ENCODE measurements at regions not wholly inside any gene's neighbourhood (a gene's known extent, or its start where the extent isn't known, plus 50 kb on each side); places are given as distances from the start of the nearest gene placed in this dataset.
"Not testable (repeated sequence)": the region's sequence is repeated elsewhere in the genome, so short reads cannot be mapped to it uniquely, and the experiment has no call there.

- H3K27me3 ChIP-seq: no peaks in the 10 kb centered on the region
- H3K4me1 ChIP-seq (ENCODE audit: insufficient read depth): no peaks in the 10 kb centered on the region
- TF ChIP-seq, protein P1, sequence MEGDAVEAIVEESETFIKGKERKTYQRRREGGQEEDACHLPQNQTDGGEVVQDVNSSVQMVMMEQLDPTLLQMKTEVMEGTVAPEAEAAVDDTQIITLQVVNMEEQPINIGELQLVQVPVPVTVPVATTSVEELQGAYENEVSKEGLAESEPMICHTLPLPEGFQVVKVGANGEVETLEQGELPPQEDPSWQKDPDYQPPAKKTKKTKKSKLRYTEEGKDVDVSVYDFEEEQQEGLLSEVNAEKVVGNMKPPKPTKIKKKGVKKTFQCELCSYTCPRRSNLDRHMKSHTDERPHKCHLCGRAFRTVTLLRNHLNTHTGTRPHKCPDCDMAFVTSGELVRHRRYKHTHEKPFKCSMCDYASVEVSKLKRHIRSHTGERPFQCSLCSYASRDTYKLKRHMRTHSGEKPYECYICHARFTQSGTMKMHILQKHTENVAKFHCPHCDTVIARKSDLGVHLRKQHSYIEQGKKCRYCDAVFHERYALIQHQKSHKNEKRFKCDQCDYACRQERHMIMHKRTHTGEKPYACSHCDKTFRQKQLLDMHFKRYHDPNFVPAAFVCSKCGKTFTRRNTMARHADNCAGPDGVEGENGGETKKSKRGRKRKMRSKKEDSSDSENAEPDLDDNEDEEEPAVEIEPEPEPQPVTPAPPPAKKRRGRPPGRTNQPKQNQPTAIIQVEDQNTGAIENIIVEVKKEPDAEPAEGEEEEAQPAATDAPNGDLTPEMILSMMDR (IDR thresholded peaks at IDR 0.05): no peak
- TF ChIP-seq POLR2A (IDR thresholded peaks at IDR 0.05): no peak
- no peak for TF ChIP-seq EP300 (IDR thresholded peaks at IDR 0.05)
- H3K9me3 ChIP-seq: no peaks in the 10 kb centered on the region
- 76 to 92% (median 86%) methylated on average over 2 of the region's 2 CpGs for WGBS, 3 donors
- no peak overlapping the region for H3K27ac ChIP-seq
- H3K4me3 ChIP-seq: no peak overlapping the region
- intact Hi-C loops (cut with DNase I): no loop called here
- DNase-seq: no peak
- no peaks in the 10 kb centered on the region for H3K36me3 ChIP-seq
These were observed 159.5 kb downstream of the RPLP1 start for GRCh38 chr15:69612112-69612511.

DNA sequence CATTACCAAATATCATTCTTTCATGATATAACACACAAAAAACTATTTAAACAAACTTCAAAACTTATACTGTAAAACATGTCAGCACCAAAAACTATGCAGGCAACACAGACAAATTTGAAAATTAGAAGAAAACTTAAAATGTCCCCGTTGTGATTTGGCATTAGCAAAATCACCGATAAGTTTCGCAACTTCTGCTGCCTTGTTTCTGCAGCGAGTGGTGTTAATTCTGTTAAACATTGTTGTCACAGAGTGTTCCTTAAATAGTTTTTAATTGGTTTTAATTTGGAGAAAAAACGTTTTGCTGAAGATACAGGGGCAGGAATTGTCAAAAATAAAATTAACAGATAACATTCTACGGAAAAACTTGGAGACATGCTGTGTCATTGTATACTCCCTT lies 160.6 kb downstream of the RPLP1 start:
- 55 to 73% (median 59%) methylated on average over 6 of the region's 6 CpGs for WGBS, 3 donors
- intact Hi-C loops (cut with DNase I): no loop called here
- no peak overlapping the region for H3K27ac ChIP-seq

GRCh38 chr15:69613988-69614387 lies 161.4 kb downstream of the RPLP1 start:
- Histone ChIP-seq H3K9me3 (no peaks in the 10 kb centered on the region), H3K27ac (no peak overlapping the region), H3K4me3 (no peak overlapping the region), H3K4me1 (ENCODE audit: insufficient read depth) (no peaks in the 10 kb centered on the region), H3K27me3 (no peaks in the 10 kb centered on the region), H3K36me3 (no peaks in the 10 kb centered on the region)
- intact Hi-C loops (cut with DNase I): no loop called here
- 86 to 96% (median 95%) methylated on average over 2 of the region's 2 CpGs for WGBS, 3 donors
- no peak for DNase-seq
- TF ChIP-seq EP300 (IDR thresholded peaks at IDR 0.05) (no peak), POLR2A (IDR thresholded peaks at IDR 0.05) (no peak)
- TF ChIP-seq, protein P1 (IDR thresholded peaks at IDR 0.05): no peak

More for the DNA sequence above, 160.6 kb downstream of the RPLP1 start:
- Histone ChIP-seq H3K27me3 (no peaks in the 10 kb centered on the region), H3K4me1 (ENCODE audit: insufficient read depth) (no peaks in the 10 kb centered on the region), H3K36me3 (no peaks in the 10 kb centered on the region), H3K4me3 (no peak overlapping the region), H3K9me3 (no peaks in the 10 kb centered on the region)
- TF ChIP-seq, protein P1 (IDR thresholded peaks at IDR 0.05): no peak
- TF ChIP-seq EP300 (IDR thresholded peaks at IDR 0.05) (no peak), POLR2A (IDR thresholded peaks at IDR 0.05) (no peak)
- DNase-seq: no peak

DNA sequence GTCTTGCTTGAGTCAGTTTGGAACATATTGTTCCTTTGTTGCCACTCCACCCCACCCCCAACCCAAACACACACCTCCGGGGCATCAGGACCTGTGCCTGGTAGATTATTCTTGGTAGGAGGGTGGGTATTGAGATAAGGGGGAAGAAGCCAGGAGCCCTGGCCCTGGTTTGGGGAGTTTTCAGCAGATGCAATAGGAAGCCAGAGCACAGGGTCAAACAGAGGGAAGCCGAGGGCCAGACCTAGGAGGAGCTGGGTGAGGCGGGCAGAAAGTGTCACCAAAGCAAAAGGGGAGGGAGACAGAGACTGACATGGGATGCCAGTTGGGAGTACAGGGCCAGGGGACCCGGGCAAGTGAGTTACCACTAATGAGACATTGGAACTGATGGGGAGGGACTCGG lies 163.1 kb downstream of the RPLP1 start:
- WGBS, 3 donors: 78 to 91% (median 86%) methylated on average over 5 of the region's 5 CpGs
- Histone ChIP-seq H3K36me3 (no peaks in the 10 kb centered on the region), H3K4me3 (no peak overlapping the region), H3K9me3 (no peaks in the 10 kb centered on the region), H3K27me3 (no peaks in the 10 kb centered on the region), H3K4me1 (ENCODE audit: insufficient read depth) (no peaks in the 10 kb centered on the region), H3K27ac (no peak overlapping the region)
- intact Hi-C loops (cut with DNase I): no loop called here
- no peak for DNase-seq
- TF ChIP-seq, protein P1 (IDR thresholded peaks at IDR 0.05): no peak
- no peak for TF ChIP-seq EP300 (IDR thresholded peaks at IDR 0.05)
- no peak for TF ChIP-seq POLR2A (IDR thresholded peaks at IDR 0.05)

DNA sequence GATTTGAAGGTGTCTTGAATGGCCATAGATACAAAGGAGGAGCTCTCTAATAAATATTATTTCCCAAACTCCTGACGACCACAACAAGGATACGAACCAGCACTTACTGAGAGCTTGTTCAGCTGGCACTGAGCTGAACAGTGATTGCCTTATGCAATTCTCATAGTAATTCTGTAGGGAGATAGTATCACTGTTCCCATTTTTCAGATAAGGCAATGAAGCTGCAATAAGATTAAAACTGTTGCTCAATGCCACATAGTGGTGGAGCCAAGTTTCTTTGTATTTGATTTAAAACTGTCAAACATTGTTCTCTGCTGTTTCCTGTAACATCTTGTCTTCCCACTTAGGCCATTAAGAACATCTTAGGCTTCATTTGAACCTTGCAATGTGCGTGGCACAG lies 163.9 kb downstream of the RPLP1 start:
- no peak overlapping the region for H3K27ac ChIP-seq
- DNase-seq: no peak

GRCh38 chr15:69617144-69617543 lies 164.5 kb downstream of the RPLP1 start:
- H3K9me3 ChIP-seq; DNase-seq; H3K4me3 ChIP-seq; H3K27me3 ChIP-seq; H3K4me1 ChIP-seq (ENCODE audit: insufficient read depth); intact Hi-C loops (cut with DNase I); H3K36me3 ChIP-seq; H3K27ac ChIP-seq: not testable (repeated sequence)
- WGBS, 3 donors: 87 to 97% (median 95%) methylated on average over 3 to 4 of the region's 4 CpGs

More for the DNA sequence above, 163.9 kb downstream of the RPLP1 start:
- intact Hi-C loops (cut with DNase I): no loop called here
- no peak overlapping the region for H3K4me3 ChIP-seq
- TF ChIP-seq POLR2A (IDR thresholded peaks at IDR 0.05): no peak
- TF ChIP-seq, protein P1 (IDR thresholded peaks at IDR 0.05): no peak
- no peak for TF ChIP-seq EP300 (IDR thresholded peaks at IDR 0.05)
- H3K36me3 ChIP-seq: no peaks in the 10 kb centered on the region
- 74 to 78% (median 75%) methylated on average over 3 of the region's 3 CpGs for whole genome bisulfite sequencing, 3 donors
- no peaks in the 10 kb centered on the region for H3K9me3 ChIP-seq
- no peaks in the 10 kb centered on the region for H3K4me1 ChIP-seq (ENCODE audit: insufficient read depth)
- H3K27me3 ChIP-seq: no peaks in the 10 kb centered on the region
